Brain microvascular endothelial cell (primary cell): ENCODE measurements at regions not wholly inside any gene's neighbourhood (a gene's known extent, or its start where the extent isn't known, plus 50 kb on each side); places are given as distances from the start of the nearest gene placed in this dataset.
"Not testable (repeated sequence)": the region's sequence is repeated elsewhere in the genome, so short reads cannot be mapped to it uniquely, and the experiment has no call there.

Source experiments
- DNase-seq: peaks from one replicate; pipeline ENCODE4 v3.0.0-alpha.2; 2020
- H3K27ac ChIP-seq: fragments of 250-450 bp; sonication (Bioruptor Pico); 2 replicates; pipeline ENCODE4 v1.5.1; 2020; ENCODE audit warnings: mild to moderate bottlenecking, moderate library complexity
- H3K27me3 ChIP-seq: fragments of 250-450 bp; sonication (Bioruptor Pico); replicated peaks from 2 replicates; pipeline ENCODE4 v1.5.1; 2020; ENCODE audit warnings: mild to moderate bottlenecking
- H3K36me3 ChIP-seq: fragments of 250-450 bp; sonication (Bioruptor Pico); replicated peaks from 2 replicates; pipeline ENCODE4 v1.5.1; 2020; ENCODE audit warnings: mild to moderate bottlenecking
- H3K4me3 ChIP-seq: 2 replicates; pipeline ENCODE4 v1.5.1; 2011; ENCODE audit warnings: low read depth, mild to moderate bottlenecking, control low read depth, low read length, moderate library complexity
- in situ Hi-C: cut with HindIII; loops from 2 replicates; pipeline ENCODE4 v1.10.0; 2017; ENCODE audit warnings: low sequenced_read_pairs, low pct_ligation_motif_present
- TF ChIP-seq, protein P1 (sequence below): IDR thresholded peaks from 2 replicates; pipeline ENCODE4 v1.5.1; 2011; ENCODE audit warnings: low read depth, mild to moderate bottlenecking, moderate library complexity, low read length, control low read depth, inconsistent platforms; ENCODE audit errors: missing control alignments

DNA sequence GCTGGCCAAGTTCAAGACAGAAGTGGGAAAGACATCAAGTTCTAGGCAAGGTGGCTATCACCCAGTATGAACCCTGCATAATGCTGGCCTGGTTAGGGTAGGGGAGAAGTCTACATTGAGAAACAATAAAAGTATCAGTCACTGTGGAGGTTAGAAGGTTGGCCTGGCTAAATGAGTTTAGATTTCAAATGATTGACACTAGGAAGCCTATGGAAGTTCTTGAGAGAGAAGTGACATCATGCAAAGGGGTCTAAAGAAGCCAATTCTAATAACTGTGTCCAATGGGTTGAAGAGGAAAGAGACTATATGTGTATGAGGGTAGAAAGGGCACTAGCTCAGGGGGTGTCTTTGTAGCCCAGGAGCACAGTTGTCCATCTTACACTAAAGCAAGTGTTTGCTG lies 98.5 kb upstream of the MBIP start:
- TF ChIP-seq, protein P1, sequence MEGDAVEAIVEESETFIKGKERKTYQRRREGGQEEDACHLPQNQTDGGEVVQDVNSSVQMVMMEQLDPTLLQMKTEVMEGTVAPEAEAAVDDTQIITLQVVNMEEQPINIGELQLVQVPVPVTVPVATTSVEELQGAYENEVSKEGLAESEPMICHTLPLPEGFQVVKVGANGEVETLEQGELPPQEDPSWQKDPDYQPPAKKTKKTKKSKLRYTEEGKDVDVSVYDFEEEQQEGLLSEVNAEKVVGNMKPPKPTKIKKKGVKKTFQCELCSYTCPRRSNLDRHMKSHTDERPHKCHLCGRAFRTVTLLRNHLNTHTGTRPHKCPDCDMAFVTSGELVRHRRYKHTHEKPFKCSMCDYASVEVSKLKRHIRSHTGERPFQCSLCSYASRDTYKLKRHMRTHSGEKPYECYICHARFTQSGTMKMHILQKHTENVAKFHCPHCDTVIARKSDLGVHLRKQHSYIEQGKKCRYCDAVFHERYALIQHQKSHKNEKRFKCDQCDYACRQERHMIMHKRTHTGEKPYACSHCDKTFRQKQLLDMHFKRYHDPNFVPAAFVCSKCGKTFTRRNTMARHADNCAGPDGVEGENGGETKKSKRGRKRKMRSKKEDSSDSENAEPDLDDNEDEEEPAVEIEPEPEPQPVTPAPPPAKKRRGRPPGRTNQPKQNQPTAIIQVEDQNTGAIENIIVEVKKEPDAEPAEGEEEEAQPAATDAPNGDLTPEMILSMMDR = no peak
- DNase-seq = no peak
- in situ Hi-C loops = no loop called here
- Histone ChIP-seq H3K4me3 (no peak overlapping the region), H3K36me3 (no peaks in the 10 kb centered on the region), H3K27ac (no peak overlapping the region), H3K27me3 (no peaks in the 10 kb centered on the region)

DNA sequence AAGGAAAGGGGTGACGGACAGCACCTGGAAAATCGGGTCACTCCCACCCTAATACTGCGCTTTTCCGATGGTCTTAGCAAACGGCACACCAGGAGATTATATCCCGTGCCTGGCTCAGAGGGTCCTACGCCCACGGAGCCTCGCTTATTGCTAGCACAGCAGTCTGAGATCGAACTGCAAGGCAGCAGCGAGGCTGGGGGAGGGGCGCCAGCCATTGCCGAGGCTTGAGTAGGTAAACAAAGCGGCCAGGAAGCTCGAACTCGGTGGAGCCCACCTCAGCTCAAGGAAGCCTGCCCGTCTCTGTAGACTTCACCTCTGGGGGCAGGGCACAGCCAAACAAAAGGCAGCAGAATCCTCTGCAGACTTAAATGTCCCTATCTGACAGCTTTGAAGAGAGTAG lies 91.5 kb upstream of the MBIP start:
- H3K27me3 ChIP-seq, in situ Hi-C loops, H3K36me3 ChIP-seq, H3K27ac ChIP-seq, DNase-seq, H3K4me3 ChIP-seq: not testable (repeated sequence)

DNA sequence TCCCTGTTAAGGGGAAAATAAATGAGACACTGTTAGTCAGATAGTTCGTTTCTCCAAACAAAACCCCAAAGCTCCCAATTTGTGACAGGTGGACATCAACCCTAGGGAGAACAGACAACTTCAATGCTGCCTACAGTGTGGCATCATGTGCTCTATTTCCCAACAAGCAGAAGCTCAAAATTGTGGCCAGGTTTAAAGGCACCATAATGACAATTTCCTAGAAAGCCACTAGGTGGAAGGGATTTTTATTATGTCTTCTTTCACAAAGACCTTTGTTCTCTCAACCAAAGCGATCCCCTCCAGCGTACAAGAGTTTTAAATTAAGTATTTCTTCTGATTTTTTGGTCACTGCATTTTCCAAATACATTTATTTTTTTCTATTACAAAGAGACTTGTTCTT lies 88.0 kb upstream of the MBIP start:
- H3K4me3 ChIP-seq = no peak overlapping the region
- in situ Hi-C loops = no loop called here
- no peak overlapping the region for H3K27ac ChIP-seq
- TF ChIP-seq, protein P1 = no peak
- H3K36me3 ChIP-seq = no peaks in the 10 kb centered on the region
- no peak for DNase-seq
- no peaks in the 10 kb centered on the region for H3K27me3 ChIP-seq

DNA sequence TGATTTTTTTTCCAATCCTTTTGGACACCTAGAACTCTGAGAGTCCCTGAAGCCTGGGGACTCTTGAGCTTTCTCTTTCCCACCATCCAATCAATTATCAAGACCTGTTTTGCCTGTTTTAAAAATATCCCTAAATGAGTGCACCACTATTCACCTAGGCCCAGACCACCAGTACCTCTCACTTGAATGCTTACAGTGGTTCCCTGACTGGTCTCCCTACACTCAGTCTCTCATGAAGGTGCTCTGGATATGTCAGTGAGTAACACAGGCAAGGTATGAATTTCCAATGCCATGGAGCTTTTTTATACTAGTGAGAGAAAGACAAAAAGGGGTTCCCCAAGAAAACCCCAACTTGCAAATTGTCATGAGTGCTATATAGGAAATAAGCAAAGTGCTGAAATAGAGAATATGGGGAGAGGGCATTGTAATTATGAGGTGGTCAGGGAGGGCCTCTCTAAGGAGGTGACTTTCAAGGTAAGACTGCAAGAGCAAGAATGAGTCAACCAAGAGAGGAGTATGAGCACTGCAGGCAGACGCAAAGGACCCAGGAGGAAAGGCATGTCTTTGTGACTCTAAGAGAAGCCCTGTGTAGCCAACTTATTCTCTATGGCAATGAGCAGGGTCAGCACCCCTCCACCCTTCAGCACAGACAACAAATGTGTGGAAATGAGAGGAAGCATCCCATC lies 85.3 kb upstream of the MBIP start:
- no peaks in the 10 kb centered on the region for H3K36me3 ChIP-seq
- no peak overlapping the region for H3K4me3 ChIP-seq
- no peaks in the 10 kb centered on the region for H3K27me3 ChIP-seq
- DNase-seq = no peak
- no peak overlapping the region for H3K27ac ChIP-seq
- in situ Hi-C loops = no loop called here
- TF ChIP-seq, protein P1 = no peak

DNA sequence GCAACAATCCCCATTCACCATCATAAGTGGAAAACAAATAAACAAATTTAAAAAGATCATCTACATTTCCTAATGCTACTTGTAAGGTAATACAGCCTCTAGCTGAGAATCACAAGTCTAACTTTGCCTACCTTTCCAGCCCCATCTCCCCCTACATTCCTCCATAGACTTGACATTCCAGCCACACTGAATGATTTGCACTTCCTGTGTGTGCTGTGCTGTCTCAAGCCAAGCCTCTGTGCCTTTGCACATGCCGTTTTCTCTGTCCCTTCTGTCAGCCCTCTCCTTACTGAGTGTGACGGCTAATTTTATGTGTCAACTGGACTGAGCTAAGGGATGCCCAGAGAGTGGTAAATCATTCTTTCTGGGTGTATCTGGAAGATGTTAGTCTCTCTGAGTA lies 82.4 kb upstream of the MBIP start:
- no peak for DNase-seq
- in situ Hi-C loops = no loop called here

DNA sequence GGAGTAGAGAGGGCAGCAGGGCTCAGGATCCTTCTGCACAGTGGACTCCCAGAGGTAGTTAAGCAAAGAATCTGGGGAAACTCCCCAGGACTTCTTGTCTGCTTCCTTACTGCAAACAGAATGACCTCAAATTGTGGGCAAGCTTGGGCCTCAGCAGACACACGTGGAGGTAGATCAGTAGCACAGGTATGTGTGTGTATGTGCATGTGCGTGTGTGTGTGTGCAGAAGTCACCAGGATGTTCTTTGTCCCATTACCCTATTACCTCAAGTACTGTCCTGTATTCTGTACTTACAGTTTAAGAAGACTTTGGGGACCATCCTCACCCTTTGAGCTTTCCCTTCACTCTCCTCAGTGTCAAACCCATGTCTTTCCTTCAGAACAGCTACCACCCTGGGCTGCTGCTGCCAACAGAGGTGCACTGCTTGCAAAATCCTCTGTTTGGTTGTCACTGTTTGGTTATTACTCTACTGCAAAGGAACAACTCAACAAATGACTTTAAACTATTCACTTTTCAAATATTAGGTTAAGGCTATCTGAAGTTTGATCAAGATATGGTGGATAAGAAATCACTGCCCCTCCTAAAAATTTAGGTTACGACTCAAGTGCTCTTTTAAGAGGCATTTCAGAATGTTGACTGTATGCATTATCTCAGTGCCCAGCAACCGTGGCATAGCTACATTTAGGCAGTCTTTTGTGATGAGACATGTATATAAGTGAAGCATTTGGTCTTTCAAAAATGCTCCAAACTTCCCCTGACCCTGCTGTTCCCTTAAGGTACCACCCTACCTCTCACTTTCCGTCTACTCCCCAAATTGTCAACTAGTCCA lies 78.2 kb upstream of the MBIP start:
- DNase-seq = no peak
- Histone ChIP-seq H3K27ac (no peak overlapping the region), H3K4me3 (no peak overlapping the region), H3K27me3 (no peaks in the 10 kb centered on the region), H3K36me3 (no peaks in the 10 kb centered on the region)
- TF ChIP-seq, protein P1 = no peak
- in situ Hi-C loops = no loop called here

More for the DNA sequence above, 82.4 kb upstream of the MBIP start:
- no peak overlapping the region for H3K4me3 ChIP-seq
- no peaks in the 10 kb centered on the region for H3K36me3 ChIP-seq
- TF ChIP-seq, protein P1 = no peak
- H3K27me3 ChIP-seq = no peaks in the 10 kb centered on the region
- no peak overlapping the region for H3K27ac ChIP-seq
